ENCODE measurements at regions not wholly inside any gene's neighbourhood (a gene's known extent, or its start where the extent isn't known, plus 50 kb on each side); places are given as distances from the start of the nearest gene placed in this dataset.

DNA sequence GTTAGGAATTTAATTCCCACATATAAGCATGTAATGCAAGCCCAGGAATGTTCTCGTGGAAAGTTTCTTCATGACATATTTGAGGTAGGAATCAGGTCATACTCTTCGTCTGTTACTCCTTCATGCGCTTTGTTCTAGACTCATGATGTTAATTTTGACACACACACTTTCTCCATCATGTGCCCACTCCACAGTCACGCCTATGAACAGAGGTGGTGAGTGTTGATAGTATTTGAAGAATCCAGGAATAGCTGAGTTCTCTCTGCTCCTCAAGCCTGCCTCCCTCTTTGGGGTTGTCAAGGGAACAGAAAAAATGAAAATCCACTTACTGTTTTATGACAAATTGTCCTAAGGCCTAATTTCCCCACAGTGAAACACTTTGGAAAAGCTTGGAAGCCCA lies 117.3 kb upstream of the SERPINE2 start (continued):
- TF ChIP-seq, protein P1, sequence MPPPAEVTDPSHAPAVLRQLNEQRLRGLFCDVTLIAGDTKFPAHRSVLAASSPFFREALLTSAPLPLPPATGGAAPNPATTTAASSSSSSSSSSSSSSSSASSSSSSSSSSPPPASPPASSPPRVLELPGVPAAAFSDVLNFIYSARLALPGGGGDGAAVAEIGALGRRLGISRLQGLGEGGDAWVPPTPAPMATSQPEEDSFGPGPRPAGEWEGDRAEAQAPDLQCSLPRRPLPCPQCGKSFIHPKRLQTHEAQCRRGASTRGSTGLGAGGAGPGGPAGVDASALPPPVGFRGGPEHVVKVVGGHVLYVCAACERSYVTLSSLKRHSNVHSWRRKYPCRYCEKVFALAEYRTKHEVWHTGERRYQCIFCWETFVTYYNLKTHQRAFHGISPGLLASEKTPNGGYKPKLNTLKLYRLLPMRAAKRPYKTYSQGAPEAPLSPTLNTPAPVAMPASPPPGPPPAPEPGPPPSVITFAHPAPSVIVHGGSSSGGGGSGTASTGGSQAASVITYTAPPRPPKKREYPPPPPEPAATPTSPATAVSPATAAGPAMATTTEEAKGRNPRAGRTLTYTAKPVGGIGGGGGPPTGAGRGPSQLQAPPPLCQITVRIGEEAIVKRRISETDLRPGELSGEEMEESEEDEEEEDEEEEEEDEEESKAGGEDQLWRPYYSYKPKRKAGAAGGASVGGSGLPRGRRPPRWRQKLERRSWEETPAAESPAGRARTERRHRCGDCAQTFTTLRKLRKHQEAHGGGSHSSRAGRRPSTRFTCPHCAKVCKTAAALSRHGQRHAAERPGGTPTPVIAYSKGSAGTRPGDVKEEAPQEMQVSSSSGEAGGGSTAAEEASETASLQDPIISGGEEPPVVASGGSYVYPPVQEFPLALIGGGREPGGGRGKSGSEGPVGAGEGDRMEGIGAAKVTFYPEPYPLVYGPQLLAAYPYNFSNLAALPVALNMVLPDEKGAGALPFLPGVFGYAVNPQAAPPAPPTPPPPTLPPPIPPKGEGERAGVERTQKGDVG (CRISPR knock-in tag; IDR thresholded peaks at IDR 0.05): no peak
- TF ChIP-seq RAD51 (IDR thresholded peaks at IDR 0.05): no peak

DNA sequence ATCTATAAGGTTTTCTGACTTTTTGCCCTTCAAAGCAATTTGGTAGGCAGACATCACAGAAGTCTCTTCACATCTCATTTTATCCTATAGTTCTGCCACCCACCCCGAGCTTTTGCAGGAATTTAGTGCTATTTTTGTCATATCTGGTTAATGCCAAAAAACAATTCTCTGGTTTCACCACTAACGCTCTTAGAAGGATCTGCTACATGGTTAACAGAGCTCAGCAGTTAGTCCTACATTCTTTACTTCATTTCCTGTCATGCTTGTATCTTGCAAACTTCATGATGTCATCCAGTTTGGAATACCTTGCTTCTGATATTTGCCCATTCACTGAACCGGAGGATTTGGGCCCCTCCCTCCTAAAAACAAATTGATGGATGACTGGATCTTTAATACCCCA lies 116.8 kb upstream of the SERPINE2 start:
- WGBS (ENCODE audit: insufficient coverage, insufficient replicate concordance, low lambda C conversion rate, missing lambda C conversion rate): 0% methylated on average over 3 of the region's 3 CpGs
- Histone ChIP-seq H3K36me3 (ENCODE audit: control insufficient read depth in 2 of 2, insufficient read depth in 2 of 2, low read length in 1 of 2) (no peaks in the 10 kb centered on the region), H3K4me3 (no peak overlapping the region), H3K4me2 (ENCODE audit: control insufficient read depth, insufficient read depth) (no peak overlapping the region), H4K20me1 (ENCODE audit: control insufficient read depth, insufficient read depth) (no peaks in the 10 kb centered on the region; the same call in 1 of the 2 replicates), H3K79me2 (ENCODE audit: control insufficient read depth, insufficient read depth, low read length) (no peaks in the 10 kb centered on the region), H3K9me3 (replicated peaks; ENCODE audit: control insufficient read depth, insufficient read depth, low read length) (no peaks in the 10 kb centered on the region), H3K9ac (ENCODE audit: control insufficient read depth, insufficient read depth, low read length) (no peak overlapping the region), H2AFZ (ENCODE audit: control insufficient read depth, low read depth, low read length) (no peak overlapping the region), H3K27me3 (replicated peaks in 1 of 2; ENCODE audit: control insufficient read depth in 2 of 2, insufficient read depth in 2 of 2, low read length in 1 of 2) (no peaks in the 10 kb centered on the region), H3K4me1 (ENCODE audit: control insufficient read depth, insufficient read depth, low read length) (no peaks in the 10 kb centered on the region), H3K27ac (ENCODE audit: control insufficient read depth, insufficient read depth) (no peak overlapping the region)
- DNase-seq (ENCODE audit: low read depth, low spot score) (no peak), FAIRE-seq (no peak), ATAC-seq (no peak)
- in situ Hi-C loops (cut with MboI): no loop called here
- SMC1A ChIA-PET (ENCODE audit: uncharacterized antibody, unreplicated experiment): interaction anchor here (1.5 kb wide), 1 partner anchor 9 kb away, joined by 3 read pairs; no protein-coding TSS in a partner anchor
- intact Hi-C loops (cut with micrococcal nuclease; ENCODE audit: unreplicated experiment): no loop called here
- RAD21 ChIA-PET (ENCODE audit: unreplicated experiment): no interaction called here
- POLR2A ChIA-PET: interaction anchor here (0.6 kb wide), 1 partner anchor 32 kb away, joined by 3 read pairs; no protein-coding TSS in a partner anchor
- CTCF ChIA-PET: no interaction called here
- no TSS peak for BruUV-seq (replicated peaks)
- no peak for TF ChIP-seq CBX5 (IDR thresholded peaks at IDR 0.05; ENCODE audit: low read depth)
- TF ChIP-seq SKIL (IDR thresholded peaks at IDR 0.05; ENCODE audit: low read depth, poor library complexity, severe bottlenecking): no peak
- TF ChIP-seq SPI1 (IDR thresholded peaks at IDR 0.05; ENCODE audit: borderline replicate concordance, insufficient read depth, low read depth, low read length): no peak
- TF ChIP-seq CUX1 (IDR thresholded peaks at IDR 0.05; ENCODE audit: insufficient replicate concordance, low read depth, low read length): no peak
- no peak for TF ChIP-seq RUNX3 (IDR thresholded peaks at IDR 0.05; ENCODE audit: low read length)
- TF ChIP-seq, protein P2, sequence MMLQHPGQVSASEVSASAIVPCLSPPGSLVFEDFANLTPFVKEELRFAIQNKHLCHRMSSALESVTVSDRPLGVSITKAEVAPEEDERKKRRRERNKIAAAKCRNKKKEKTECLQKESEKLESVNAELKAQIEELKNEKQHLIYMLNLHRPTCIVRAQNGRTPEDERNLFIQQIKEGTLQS (IDR thresholded peaks at IDR 0.05; ENCODE audit: borderline replicate concordance, extremely low read depth, low read depth, low read length): no peak
- TF ChIP-seq MTA2 (IDR thresholded peaks at IDR 0.05; ENCODE audit: low read depth): no peak

Measured in GM12878 (cell line).